Activated B cell treated with CpG ODN at 0.5 μM for 24 hours (primary cell): ENCODE measurements at regions not wholly inside any gene's neighbourhood (a gene's known extent, or its start where the extent isn't known, plus 50 kb on each side); places are given as distances from the start of the nearest gene placed in this dataset.

Experiments
- ATAC-seq: fragments of 200-7000 bp; cut with Tn5 transposase; one replicate; pipeline ENCODE4 v1.10.0; 2021; ENCODE audit warnings: low read depth, mild to moderate bottlenecking, moderate library complexity
- CTCF ChIA-PET: fragments of 350-600 bp; sonication (Branson Sonifier 250); formaldehyde crosslinking; loops from one replicate; lab custom pipeline; 2021; ENCODE audit warnings: antibody characterized with exemption; lab: Charles Lee
- POLR2A ChIA-PET: fragments of 350-600 bp; sonication (Branson Sonifier 250); formaldehyde crosslinking; loops from one replicate; lab custom pipeline; 2021; ENCODE audit warnings: antibody characterized with exemption; lab: Charles Lee
- DNase-seq: peaks from one replicate; pipeline ENCODE4 v3.0.0; 2022
- H3K27ac Mint-ChIP-seq: one replicate; pipeline ENCODE4 v1.8.0; 2020; ENCODE audit warnings: mixed read lengths
- H3K27me3 Mint-ChIP-seq: one replicate; pipeline ENCODE4 v1.8.0; 2021; ENCODE audit warnings: mixed read lengths
- H3K36me3 Mint-ChIP-seq: one replicate; pipeline ENCODE4 v1.8.0; 2021; ENCODE audit warnings: low read depth, mixed read lengths
- H3K4me1 Mint-ChIP-seq: one replicate; pipeline ENCODE4 v1.8.0; 2021; ENCODE audit warnings: mixed read lengths
- H3K4me3 Mint-ChIP-seq: one replicate; pipeline ENCODE4 v1.8.0; 2020; ENCODE audit warnings: mild to moderate bottlenecking, mixed read lengths
- H3K9me3 Mint-ChIP-seq: one replicate; pipeline ENCODE4 v1.8.0; 2020; ENCODE audit warnings: mixed read lengths
- CTCF ChIP-seq: fragments of 200-600 bp; IDR thresholded peaks from one replicate; pipeline ENCODE4 v1.8.0; 2022; ENCODE audit warnings: antibody characterized with exemption, mild to moderate bottlenecking
- intact Hi-C: fragments of 100-400 bp; cut with micrococcal nuclease; formaldehyde crosslinking; loops from one replicate; pipeline ENCODE4 v1.15.1; 2024

GRCh38 chr6:25121186-25121585 lies 158.0 kb upstream of the CARMIL1 start:
- no peak overlapping the region for H3K27ac Mint-ChIP-seq
- ChIA-PET CTCF (no interaction called here), POLR2A (no interaction called here)
- ATAC-seq (no peak), DNase-seq (no peak)
- intact Hi-C loops: no loop called here
- no peaks in the 10 kb centered on the region for H3K9me3 Mint-ChIP-seq
- peaks cover 13% of the 10 kb centered on the region for H3K4me1 Mint-ChIP-seq
- H3K4me3 Mint-ChIP-seq: no peak overlapping the region
- TF ChIP-seq CTCF: no peak
- peaks cover 39% of the 10 kb centered on the region for H3K36me3 Mint-ChIP-seq
- H3K27me3 Mint-ChIP-seq: no peaks in the 10 kb centered on the region

DNA sequence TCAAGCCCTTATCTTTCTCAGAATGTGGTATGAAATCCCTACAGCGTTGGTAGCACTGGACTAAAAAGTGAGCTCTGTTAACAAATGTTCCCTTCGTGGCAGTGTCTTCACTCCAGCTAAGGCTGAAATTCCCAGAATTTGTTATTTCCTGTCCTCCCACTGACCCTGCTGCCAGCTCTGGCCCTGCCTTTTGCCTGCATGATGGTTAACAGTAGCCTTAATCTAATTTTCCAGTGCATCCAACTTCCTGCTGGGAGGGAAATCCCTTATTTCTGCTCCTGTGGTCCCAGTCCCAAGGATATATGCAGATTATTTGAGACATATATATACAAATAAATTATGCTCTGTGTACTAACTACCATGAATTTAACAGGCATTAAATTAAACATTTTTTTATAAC lies 157.2 kb upstream of the CARMIL1 start:
- ATAC-seq: no peak
- peaks cover 39% of the 10 kb centered on the region for H3K36me3 Mint-ChIP-seq
- H3K27ac Mint-ChIP-seq: no peak overlapping the region
- H3K4me3 Mint-ChIP-seq: no peak overlapping the region
- intact Hi-C loops: no loop called here
- ChIA-PET CTCF (no interaction called here), POLR2A (no interaction called here)
- peaks cover 13% of the 10 kb centered on the region for H3K4me1 Mint-ChIP-seq
- no peak for DNase-seq
- no peaks in the 10 kb centered on the region for H3K27me3 Mint-ChIP-seq
- TF ChIP-seq CTCF: no peak
- H3K9me3 Mint-ChIP-seq: no peaks in the 10 kb centered on the region

- H3K9me3 Mint-ChIP-seq: no peaks in the 10 kb centered on the region
- no peak for DNase-seq
- peaks cover 44% of the 10 kb centered on the region for H3K36me3 Mint-ChIP-seq
- TF ChIP-seq CTCF: no peak
- H3K4me1 Mint-ChIP-seq: peaks cover 15% of the 10 kb centered on the region
- CTCF ChIA-PET: no interaction called here
- intact Hi-C loops: no loop called here
- H3K27me3 Mint-ChIP-seq: no peaks in the 10 kb centered on the region
- ATAC-seq: no peak
- POLR2A ChIA-PET: no interaction called here
- no peak overlapping the region for H3K27ac Mint-ChIP-seq
- H3K4me3 Mint-ChIP-seq: no peak overlapping the region
These were observed 156.4 kb upstream of the CARMIL1 start for GRCh38 chr6:25122622-25123237.

- Mint-ChIP-seq H3K27me3 (no peaks in the 10 kb centered on the region), H3K4me3 (no peak overlapping the region), H3K9me3 (no peaks in the 10 kb centered on the region), H3K27ac (no peak overlapping the region), H3K36me3 (peaks cover 53% of the 10 kb centered on the region), H3K4me1 (peaks cover 8% of the 10 kb centered on the region)
- intact Hi-C loops: no loop called here
- TF ChIP-seq CTCF: no peak
- POLR2A ChIA-PET: no interaction called here
- DNase-seq (no peak), ATAC-seq (no peak)
- CTCF ChIA-PET: no interaction called here
These were observed 154.9 kb upstream of the CARMIL1 start for GRCh38 chr6:25124216-25124715.

DNA sequence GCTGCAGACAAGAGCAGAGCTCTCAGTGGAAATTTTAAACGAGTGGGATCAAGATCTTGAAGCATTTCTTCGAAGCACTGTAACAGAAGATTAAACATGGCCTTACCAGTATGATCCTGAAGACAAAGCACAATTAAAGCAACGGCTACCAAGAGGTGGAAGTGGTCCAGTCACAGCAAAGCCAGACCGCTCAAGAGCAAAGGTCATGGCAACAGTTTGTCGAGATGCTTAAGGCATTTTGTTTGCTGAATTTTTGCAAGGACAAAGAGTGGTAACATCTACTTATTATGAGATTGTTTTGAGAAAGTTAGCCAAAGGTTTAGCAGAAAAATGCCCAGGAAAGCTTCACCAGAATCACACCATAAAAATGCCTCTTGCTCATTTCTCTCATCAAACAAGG lies 153.4 kb upstream of the CARMIL1 start:
- ChIA-PET POLR2A (no interaction called here), CTCF (no interaction called here)
- H3K36me3 Mint-ChIP-seq: peaks cover 60% of the 10 kb centered on the region
- intact Hi-C loops: no loop called here
- H3K4me1 Mint-ChIP-seq: peaks cover 12% of the 10 kb centered on the region
- ATAC-seq: no peak
- DNase-seq: no peak
- no peak overlapping the region for H3K4me3 Mint-ChIP-seq
- no peaks in the 10 kb centered on the region for H3K27me3 Mint-ChIP-seq
- TF ChIP-seq CTCF: no peak
- no peaks in the 10 kb centered on the region for H3K9me3 Mint-ChIP-seq
- H3K27ac Mint-ChIP-seq: no peak overlapping the region
